Spleen (tissue), 3 donors: ENCODE measurements at regions not wholly inside any gene's neighbourhood (a gene's known extent, or its start where the extent isn't known, plus 50 kb on each side); places are given as distances from the start of the nearest gene placed in this dataset.

Source experiments
- POLR2A ChIP-seq, 3 donors: fragments of 450-650 bp; IDR thresholded peaks; one replicate each; pipeline ENCODE4 v1.5.1; 2017; ENCODE audit warnings: antibody characterized with exemption in 3 of 3, mild to moderate bottlenecking in 1 of 3
- POLR2AphosphoS5 ChIP-seq, 3 donors: sonication (generic); formaldehyde crosslinking; IDR thresholded peaks; one replicate each; pipeline ENCODE4 v1.5.1; 2017; ENCODE audit warnings: antibody characterized with exemption in 3 of 3

- TF ChIP-seq POLR2A (IDR thresholded peaks at IDR 0.05) (no peak), POLR2AphosphoS5 (IDR thresholded peaks at IDR 0.05) (no peak)
Observed at GRCh38 chr5:148733601-148734438, 79.5 kb upstream of the HTR4 start.
